OCI-M2 (cell line): ENCODE measurements at regions not wholly inside any gene's neighbourhood (a gene's known extent, or its start where the extent isn't known, plus 50 kb on each side); places are given as distances from the start of the nearest gene placed in this dataset.
"Not testable (repeated sequence)": the region's sequence is repeated elsewhere in the genome, so short reads cannot be mapped to it uniquely, and the experiment has no call there.

Experiments used
- DNase-seq: peaks from one replicate; lab custom pipeline; 2025; ENCODE audit not compliant: unreplicated experiment; lab: John Stamatoyannopoulos, UW

DNA sequence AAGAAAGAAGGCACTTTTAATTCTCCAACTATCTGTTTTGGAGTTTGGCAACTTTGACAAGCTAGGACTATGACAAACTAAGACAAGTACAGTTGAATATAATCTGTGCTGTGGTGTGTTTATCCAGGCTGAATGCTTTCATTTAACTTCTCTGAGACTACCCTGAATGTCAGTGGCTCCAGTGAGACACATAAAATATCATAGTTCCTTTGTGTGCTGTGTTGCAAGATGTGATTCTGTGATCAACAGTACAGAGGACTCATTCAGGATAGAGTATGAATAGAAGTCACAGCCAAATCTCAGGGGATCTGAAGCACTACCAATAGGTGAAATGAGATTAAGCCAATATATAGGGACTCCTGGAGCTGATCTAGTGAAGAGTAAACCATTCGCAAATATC is 876.9 kb upstream of the FBXO33 start:
- DNase-seq = no peak

GRCh38 chr14:40308240-40308639 is 876.0 kb upstream of the FBXO33 start:
- DNase-seq = no peak

DNA sequence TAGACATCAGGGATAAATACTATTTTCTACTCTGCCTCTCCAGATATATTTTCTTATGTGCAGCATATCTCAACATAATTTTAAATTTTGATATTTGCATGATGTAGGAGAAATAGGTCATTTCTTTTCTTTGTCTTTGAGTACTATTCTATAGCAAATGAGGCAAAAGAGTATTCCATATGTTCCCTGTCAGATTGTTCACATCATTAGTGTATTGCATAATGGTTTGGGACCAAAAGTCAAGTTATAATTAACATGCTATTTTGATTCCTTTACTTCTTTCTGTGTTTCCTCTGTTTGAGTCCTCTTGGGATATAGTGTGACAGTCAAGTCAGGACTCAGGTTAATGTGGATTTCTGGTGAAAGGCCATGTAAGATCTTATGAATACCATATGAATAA is 864.6 kb upstream of the FBXO33 start:
- no peak for DNase-seq

GRCh38 chr14:40292664-40293063 is 860.4 kb upstream of the FBXO33 start:
- no peak for DNase-seq

- no peak for DNase-seq
Observed at GRCh38 chr14:40282196-40282595, 850.0 kb upstream of the FBXO33 start.

DNA sequence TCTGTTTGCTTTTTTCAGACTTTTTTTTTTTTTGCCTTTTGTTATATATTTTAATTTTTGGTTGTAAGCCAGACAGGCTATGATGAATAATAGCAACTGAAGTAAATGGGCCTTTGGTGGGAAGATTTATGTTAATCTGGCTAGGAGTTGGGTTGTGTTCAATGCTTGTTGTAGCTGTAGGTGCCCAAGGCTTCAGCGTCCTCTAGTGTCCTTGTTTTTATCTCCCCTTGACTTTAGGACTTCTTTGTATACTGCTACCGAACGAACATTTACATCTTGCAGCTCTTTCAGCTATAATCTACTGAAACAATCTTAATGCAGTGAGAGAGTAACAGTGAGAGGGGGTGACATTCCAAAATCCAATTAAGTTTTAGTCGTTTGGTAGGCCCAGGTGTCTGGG is 848.4 kb upstream of the FBXO33 start:
- no peak for DNase-seq

- DNase-seq = no peak
Observed at GRCh38 chr14:40273417-40273816, 841.2 kb upstream of the FBXO33 start.

DNA sequence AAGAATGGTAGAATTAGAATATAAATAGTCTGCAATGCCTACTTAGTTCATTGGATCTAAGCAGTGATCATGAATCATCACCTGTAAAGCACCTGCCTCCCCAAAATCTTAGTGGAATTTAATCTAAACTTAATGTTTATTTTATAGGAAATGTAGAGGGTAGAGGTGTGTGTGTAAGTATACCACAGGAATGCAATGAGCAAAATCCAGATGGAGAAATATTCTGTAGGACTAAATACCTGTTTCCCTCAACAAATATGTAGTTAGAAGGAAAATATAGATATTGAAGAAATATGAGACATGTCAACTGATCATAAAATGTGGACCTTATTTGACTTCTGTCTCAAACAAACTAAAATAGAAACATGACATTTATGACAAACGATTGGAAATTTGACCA is 839.2 kb upstream of the FBXO33 start:
- DNase-seq = no peak

DNA sequence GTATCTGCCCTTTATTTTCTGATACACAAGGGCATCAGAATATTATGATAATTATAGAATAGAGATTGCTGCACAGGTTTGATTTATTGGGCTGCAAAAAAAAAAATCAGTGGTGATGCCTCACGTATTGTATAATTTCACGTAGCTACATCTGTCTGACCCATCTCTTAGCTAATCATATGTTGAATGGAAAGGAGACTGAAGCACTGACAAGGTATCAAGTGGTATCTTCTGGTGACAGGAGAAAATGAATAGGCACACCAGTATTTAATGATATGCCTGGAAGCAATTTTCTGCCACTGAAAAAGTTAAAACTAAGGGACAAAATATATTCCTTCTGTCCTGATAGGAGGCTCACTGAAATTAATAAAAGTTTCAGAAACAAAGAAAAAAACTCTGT is 837.2 kb upstream of the FBXO33 start:
- DNase-seq = no peak

DNA sequence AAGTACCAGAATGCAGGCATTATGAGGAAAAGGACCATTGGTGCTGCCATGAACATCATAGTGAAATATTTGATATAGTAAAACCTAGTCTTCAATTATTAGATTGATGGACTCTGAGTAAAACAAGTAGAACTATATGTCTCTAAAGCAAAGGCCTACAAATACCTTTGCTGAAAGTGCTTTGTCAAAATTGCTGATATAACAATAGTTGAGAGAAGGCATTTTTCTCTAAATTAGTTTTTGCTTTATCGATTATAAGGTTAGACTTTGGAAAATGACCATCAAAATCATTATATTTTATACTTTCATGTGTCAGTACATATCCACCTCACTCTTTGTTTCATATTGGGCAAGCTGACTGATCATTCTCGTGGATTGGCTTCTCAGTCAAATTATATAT is 836.0 kb upstream of the FBXO33 start:
- no peak for DNase-seq

DNA sequence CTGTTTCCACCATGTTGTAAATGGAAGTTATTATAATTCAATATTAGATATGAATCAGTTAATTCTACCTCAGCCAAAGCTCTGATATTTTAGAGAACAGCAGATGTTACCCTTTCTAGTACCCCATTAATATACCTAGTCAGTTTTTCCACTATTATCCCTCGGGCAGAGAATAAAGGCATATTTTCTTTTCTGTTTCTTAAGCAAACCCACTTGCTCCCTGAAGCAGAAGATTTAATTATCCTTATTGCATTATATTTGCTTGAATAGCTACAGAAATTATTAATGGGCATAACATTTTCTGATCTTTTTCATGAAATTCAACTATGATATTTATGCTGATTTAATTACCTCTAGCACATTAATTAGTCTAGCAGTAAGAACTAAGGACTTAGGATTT is 832.9 kb upstream of the FBXO33 start:
- no peak for DNase-seq

DNA sequence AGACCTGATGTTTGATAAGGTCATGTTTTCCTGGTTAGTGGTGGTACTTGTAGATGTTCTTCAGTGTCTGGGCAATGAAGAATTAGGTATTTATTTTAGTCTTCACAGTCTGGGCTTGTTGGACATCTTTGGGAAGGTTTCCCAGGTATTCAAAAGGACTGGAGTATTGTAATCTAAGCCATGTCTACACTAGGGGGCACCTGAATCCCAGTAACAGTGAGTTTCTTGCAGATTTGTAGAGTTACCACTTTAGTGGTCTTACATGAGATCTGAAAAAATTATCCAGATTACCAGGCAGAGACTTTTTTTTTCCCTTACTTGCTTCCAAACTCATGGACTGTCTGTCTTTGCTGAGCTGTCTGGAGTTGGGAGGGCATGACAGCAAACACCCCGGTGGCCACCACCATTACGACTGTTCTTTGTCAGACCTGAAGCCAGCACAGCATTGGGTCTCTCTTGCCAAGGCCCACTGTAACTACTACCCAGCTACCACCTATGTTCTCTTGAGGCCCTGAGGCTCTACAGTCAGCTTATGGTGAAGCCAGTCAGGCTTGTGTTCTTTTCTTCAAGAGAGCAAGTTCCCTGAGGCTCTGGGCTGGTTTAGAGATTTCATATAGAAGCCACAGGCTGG is 820.7 kb upstream of the FBXO33 start:
- no peak for DNase-seq

DNA sequence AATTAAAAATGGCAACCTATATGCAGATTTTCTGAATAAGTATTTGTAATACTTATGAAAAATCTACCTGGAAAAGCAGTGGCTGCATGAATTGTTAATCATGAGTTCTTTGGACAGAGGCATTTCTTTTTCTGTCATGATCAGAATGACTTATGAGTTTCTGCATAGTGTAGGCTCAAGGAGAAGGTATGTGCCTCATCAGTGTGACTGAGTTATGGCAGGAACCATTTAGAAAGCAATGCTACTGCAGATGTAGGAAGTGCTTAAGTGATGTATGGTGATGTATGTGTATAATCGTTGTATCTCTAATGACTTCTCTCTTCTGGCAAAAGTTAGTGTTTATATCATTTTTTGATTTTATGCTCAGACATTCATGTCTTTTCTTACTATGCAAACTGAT is 816.4 kb upstream of the FBXO33 start:
- DNase-seq = no peak

DNA sequence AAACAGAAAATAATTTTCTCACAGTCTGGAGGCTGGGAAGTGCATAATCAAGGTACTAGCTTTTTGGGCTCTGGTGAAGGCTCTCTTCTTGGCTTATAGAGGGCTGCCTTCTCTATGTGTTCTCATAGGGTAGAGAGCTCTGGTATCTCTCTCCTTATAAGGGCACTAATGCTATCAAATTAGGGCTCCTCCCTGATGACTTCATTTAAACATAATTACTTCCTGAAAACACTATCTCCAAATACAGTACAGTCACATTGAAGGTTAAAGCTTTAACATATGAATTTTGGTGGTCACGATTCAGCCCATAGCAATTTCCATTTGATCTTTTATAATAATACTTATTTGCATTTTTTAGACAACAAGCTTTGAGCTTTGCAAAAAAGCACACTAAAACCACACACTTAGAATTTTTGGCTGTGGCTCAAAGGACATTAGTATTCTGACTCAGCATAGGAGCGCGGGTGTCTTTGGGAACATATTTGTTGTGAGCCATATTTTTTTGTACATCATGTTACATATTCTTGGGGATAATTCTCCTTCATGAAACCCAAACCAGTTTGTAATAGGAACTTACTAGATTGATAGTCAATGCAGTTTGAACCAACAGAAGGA is 808.1 kb upstream of the FBXO33 start:
- no peak for DNase-seq

GRCh38 chr14:40232302-40232701 is 800.1 kb upstream of the FBXO33 start:
- DNase-seq = no peak

DNA sequence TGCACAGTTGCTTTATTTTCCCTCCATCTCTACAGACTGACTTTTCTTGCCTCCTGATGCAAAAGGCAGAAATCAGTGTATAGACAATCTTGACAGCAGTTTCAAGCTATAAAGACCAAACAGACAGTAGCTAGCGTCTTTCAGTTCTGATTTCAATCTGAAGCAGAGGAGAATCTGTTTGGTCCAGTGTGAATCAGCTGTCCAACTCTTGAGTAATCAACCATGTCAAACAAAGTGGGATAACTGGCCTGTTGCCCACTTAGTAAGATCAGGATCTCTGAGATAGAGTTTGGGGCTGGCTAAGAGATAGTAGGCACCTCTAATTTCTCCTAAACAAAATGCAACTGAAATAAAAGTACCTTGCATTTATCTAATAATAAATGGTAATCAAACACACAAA is 797.4 kb upstream of the FBXO33 start:
- DNase-seq = no peak

- no peak for DNase-seq
Observed at GRCh38 chr14:40222996-40223395, 790.8 kb upstream of the FBXO33 start.

DNA sequence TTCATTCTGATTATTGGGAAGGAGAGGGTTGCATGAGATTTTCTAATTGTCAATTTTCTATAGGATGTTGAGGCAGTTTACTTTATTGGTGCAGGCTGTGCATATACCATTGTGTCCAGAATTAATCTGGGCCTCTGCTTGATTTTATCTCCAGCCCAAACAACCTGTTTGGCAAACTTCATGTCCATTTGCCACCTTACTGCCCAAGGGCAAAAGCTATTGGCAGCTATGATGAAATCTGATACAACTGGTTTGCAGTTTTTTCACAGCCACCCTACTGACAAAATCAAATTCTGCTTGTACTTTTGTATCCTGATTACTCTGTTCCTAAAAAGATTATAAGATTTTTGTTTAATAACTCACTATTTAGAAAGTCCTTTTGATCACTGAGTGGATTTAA is 789.2 kb upstream of the FBXO33 start:
- DNase-seq = no peak

GRCh38 chr14:40219032-40219431 is 786.8 kb upstream of the FBXO33 start:
- DNase-seq = no peak

- no peak for DNase-seq
Observed at GRCh38 chr14:40218282-40218941, 786.2 kb upstream of the FBXO33 start.

DNA sequence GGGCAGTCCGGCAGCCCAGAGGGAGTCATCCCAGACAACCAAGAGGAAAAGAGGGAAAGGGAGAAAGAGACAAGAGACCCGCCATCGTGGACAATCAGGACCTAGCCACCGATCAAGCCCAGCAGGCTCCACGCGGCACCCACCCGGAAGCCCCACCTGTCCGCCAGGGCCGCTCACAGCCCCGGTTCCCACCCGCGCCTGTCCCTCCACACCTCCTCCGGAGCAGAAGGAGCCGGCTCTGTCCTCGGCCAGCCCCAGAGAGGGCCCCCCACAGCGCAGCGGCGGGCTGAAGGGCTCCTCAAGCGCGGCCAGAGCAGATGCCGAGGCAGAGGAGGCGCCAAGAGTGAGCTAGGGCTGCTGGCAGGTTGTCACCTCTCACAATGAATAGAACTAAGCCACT is 784.7 kb upstream of the FBXO33 start:
- no peak for DNase-seq

DNA sequence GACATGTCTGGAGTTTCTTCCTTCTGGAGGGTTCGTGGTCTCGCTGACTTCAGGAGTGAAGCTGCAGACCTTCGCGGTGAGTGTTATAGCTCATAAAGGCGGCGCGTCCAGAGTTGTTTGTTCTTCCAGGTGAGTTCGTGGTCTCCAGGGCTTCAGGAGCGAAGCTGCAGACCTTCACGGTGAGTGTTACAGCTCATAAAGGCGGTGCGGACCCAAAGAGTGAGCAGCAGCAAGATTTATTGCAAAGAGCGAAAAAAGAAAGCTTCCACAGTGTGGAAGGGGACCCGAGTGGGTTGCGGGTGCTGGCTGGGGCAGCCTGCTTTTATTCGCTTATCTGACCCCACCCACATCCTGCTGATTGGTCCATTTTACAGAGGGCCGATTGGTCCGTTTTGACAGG is 784.2 kb upstream of the FBXO33 start:
- DNase-seq = not testable (repeated sequence)

- no peak for DNase-seq
Observed at GRCh38 chr14:40213701-40214100, 781.5 kb upstream of the FBXO33 start.
